Endothelial cell of umbilical vein (primary cell): ENCODE measurements at regions not wholly inside any gene's neighbourhood (a gene's known extent, or its start where the extent isn't known, plus 50 kb on each side); places are given as distances from the start of the nearest gene placed in this dataset.

Experiments used
- BruUV-seq: library from RNA; stranded (reverse); fragments of 400-500 nt; replicated peaks from 2 replicates; lab custom pipeline; 2021; lab: Mats Ljungman, UMichigan
- CTCF ChIA-PET: fragments of 300-600, 350-600 bp; sonication (Branson Sonifier 250); formaldehyde crosslinking; loops from one replicate; lab custom pipeline; 2021; ENCODE audit warnings: antibody characterized with exemption, inconsistent platforms; lab: Charles Lee
- POLR2A ChIA-PET: fragments of 300-600, 350-600 bp; sonication (Branson Sonifier 250); formaldehyde crosslinking; loops from one replicate; lab custom pipeline; 2021; ENCODE audit warnings: antibody characterized with exemption, inconsistent platforms; lab: Charles Lee
- DNase-seq: peaks from one replicate; pipeline ENCODE4 v3.0.0-alpha.2; 2011; ENCODE audit warnings: low read depth, low spot score
- FAIRE-seq: peaks from 2 replicates; lab custom pipeline; 2011; peaks lifted over from hg19 to GRCh38; lab: Jason Lieb, UNC
- H2AFZ ChIP-seq: 2 replicates; pipeline ENCODE4 v1.6.0; 2012; ENCODE audit warnings: low read depth, low read length, control low read depth, inconsistent platforms
- H3K27ac ChIP-seq: 2 replicates; pipeline ENCODE4 v1.5.1; 2011; ENCODE audit warnings: low read depth, mild to moderate bottlenecking, control low read depth, low read length, moderate library complexity; ENCODE audit not compliant: insufficient read depth
- H3K27me3 ChIP-seq, 2 experiments: 2 replicates each; pipeline versions ENCODE4 v1.6.0 to v1.6.1; 2011; ENCODE audit warnings: low read length in 2 of 2, mixed read lengths in 1 of 2; ENCODE audit not compliant: control insufficient read depth in 2 of 2, insufficient read depth in 2 of 2
- H3K36me3 ChIP-seq, 2 experiments: 2 replicates in 1 of 2; 3 replicates in 1 of 2; pipeline ENCODE4 v1.5.1; 2011; ENCODE audit warnings: low read length in 2 of 2, mild to moderate bottlenecking in 1 of 2, moderate library complexity in 1 of 2; ENCODE audit not compliant: control insufficient read depth in 2 of 2, insufficient read depth in 2 of 2; ENCODE audit errors: extremely low read depth in 1 of 2
- H3K4me1 ChIP-seq: 3 replicates; pipeline ENCODE4 v1.5.1; 2011; ENCODE audit warnings: mild to moderate bottlenecking, low read length; ENCODE audit not compliant: control insufficient read depth, insufficient read depth; ENCODE audit errors: extremely low read depth
- H3K4me2 ChIP-seq: 2 replicates; pipeline ENCODE4 v1.6.1; 2011; ENCODE audit warnings: low read length, control low read depth, mixed read lengths; ENCODE audit not compliant: insufficient read depth
- H3K4me3 ChIP-seq, 3 experiments: fragments of 200-600 bp in 1 of 3; sonication (generic), shearing (Covaris generic) in 1 of 3; replicated peaks in 1 of 3; 2 replicates each; pipeline ENCODE4 v1.5.1; 2011 to 2016; ENCODE audit warnings: control low read depth in 3 of 3, low read length in 3 of 3, mild to moderate bottlenecking in 2 of 3, inconsistent platforms in 1 of 3, low read depth in 1 of 3, moderate library complexity in 1 of 3; ENCODE audit not compliant: insufficient read depth in 1 of 3
- H3K79me2 ChIP-seq: 2 replicates; pipeline ENCODE4 v1.6.0; 2012; ENCODE audit warnings: low read length, inconsistent platforms; ENCODE audit not compliant: control insufficient read depth, insufficient read depth
- H3K9ac ChIP-seq: replicated peaks from 2 replicates; pipeline ENCODE3; 2011; ENCODE audit warnings: low read length, control low read depth; ENCODE audit not compliant: insufficient read depth; ENCODE audit errors: extremely low read depth
- H3K9me1 ChIP-seq: replicated peaks from 3 replicates; pipeline ENCODE4 v1.6.0; 2011; ENCODE audit warnings: mild to moderate bottlenecking, low read length; ENCODE audit not compliant: control insufficient read depth, insufficient read depth; ENCODE audit errors: extremely low read depth
- H3K9me3 ChIP-seq: replicated peaks from 2 replicates; pipeline ENCODE4 v1.5.1; 2012; ENCODE audit warnings: low read length, inconsistent platforms; ENCODE audit not compliant: control insufficient read depth, insufficient read depth
- H4K20me1 ChIP-seq: replicated peaks from 2 replicates; pipeline ENCODE3; 2011; ENCODE audit warnings: mild to moderate bottlenecking, low read length; ENCODE audit not compliant: control insufficient read depth, insufficient read depth; ENCODE audit errors: extremely low read depth
- CTCF ChIP-seq, 2 donors: IDR thresholded peaks; 1 replicate in 1 of 2; 2 replicates in 1 of 2; pipeline ENCODE4 v1.5.1; 2011; ENCODE audit warnings: low read length in 2 of 2, mild to moderate bottlenecking in 2 of 2, moderate library complexity in 2 of 2, control low read depth in 1 of 2, inconsistent platforms in 1 of 2, low read depth in 1 of 2; ENCODE audit not compliant: insufficient read depth in 1 of 2; ENCODE audit errors: extremely low read depth in 1 of 2
- EZH2 ChIP-seq: IDR thresholded peaks from 2 replicates; pipeline ENCODE4 v1.6.1; 2012; ENCODE audit warnings: borderline replicate concordance, low read depth, mild to moderate bottlenecking, moderate library complexity, low read length, inconsistent platforms; ENCODE audit not compliant: severe bottlenecking
- FOS ChIP-seq: IDR thresholded peaks from 2 replicates; pipeline ENCODE4 v1.6.1; 2011; ENCODE audit warnings: mild to moderate bottlenecking, low read length, moderate library complexity, borderline replicate concordance; ENCODE audit not compliant: insufficient read depth
- GATA2 ChIP-seq: IDR thresholded peaks from 2 replicates; pipeline ENCODE4 v1.7.0; 2011; ENCODE audit warnings: low read depth, mild to moderate bottlenecking, moderate library complexity, mixed read lengths, low read length; ENCODE audit not compliant: insufficient read length, insufficient read depth
- JUN ChIP-seq: IDR thresholded peaks from 2 replicates; pipeline ENCODE4 v1.6.1; 2011; ENCODE audit warnings: borderline replicate concordance, low read depth; ENCODE audit not compliant: insufficient read length, insufficient read depth
- MAX ChIP-seq: IDR thresholded peaks from 2 replicates; pipeline ENCODE4 v1.6.1; 2011; ENCODE audit not compliant: insufficient read depth, insufficient read length
- MYC ChIP-seq: IDR thresholded peaks from one replicate; pipeline ENCODE4 v1.6.1; 2011; ENCODE audit warnings: mild to moderate bottlenecking, low read depth, low read length
- POLR2A ChIP-seq: IDR thresholded peaks from 2 replicates; pipeline ENCODE4 v1.6.1; 2012; ENCODE audit warnings: low read depth, mild to moderate bottlenecking, control low read depth, low read length
- POLR2AphosphoS5 ChIP-seq: IDR thresholded peaks from 2 replicates; pipeline ENCODE4 v1.6.1; 2012; ENCODE audit warnings: low read depth, mild to moderate bottlenecking, control low read depth, low read length, moderate library complexity; ENCODE audit not compliant: insufficient read depth
- dilution Hi-C: fragments of 300-500 bp; cut with MboI; formaldehyde crosslinking; loops from one replicate; pipeline ENCODE4 v1.15.0; 2019; ENCODE audit warnings: low sequenced_read_pairs; ENCODE audit not compliant: extremely low pct_ligation_motif_present
- intact Hi-C: fragments of 100-400 bp; cut with micrococcal nuclease; formaldehyde crosslinking; loops from one replicate; pipeline ENCODE4 v1.10.0; 2022

- intact Hi-C loops (no loop called here), dilution Hi-C loops (no loop called here)
- Histone ChIP-seq H3K27ac (no peak overlapping the region), H4K20me1 (no peaks in the 10 kb centered on the region), H3K4me3 (no peak overlapping the region), H3K9me3 (no peaks in the 10 kb centered on the region), H3K27me3 (peaks cover 17 to 26% of the 10 kb centered on the region in 2 experiments), H3K9ac (no peak overlapping the region), H3K9me1 (no peaks in the 10 kb centered on the region), H3K36me3 (no peaks in the 10 kb centered on the region), H2AFZ (no peak overlapping the region), H3K4me1 (no peaks in the 10 kb centered on the region), H3K79me2 (no peaks in the 10 kb centered on the region), H3K4me2 (no peak overlapping the region)
- FAIRE-seq (no peak), DNase-seq (no peak)
- ChIA-PET POLR2A (no interaction called here), CTCF (interaction anchor here (1.4 to 1.5 kb wide), 2 partner anchors 9 to 15 kb away, joined by 3 to 4 read pairs; no protein-coding TSS in a partner anchor)
- no TSS peak for BruUV-seq
- TF ChIP-seq FOS, result no peak
- no peak for TF ChIP-seq POLR2A
- no peak for TF ChIP-seq GATA2
- TF ChIP-seq MYC, result no peak
- no peak for TF ChIP-seq CTCF (IDR thresholded peaks at IDR 0.05; ENCODE audit: extremely low read depth in 1 of 2, insufficient read depth in 1 of 2, low read depth in 1 of 2, low read length in 2 of 2)
- no peak for TF ChIP-seq MAX
- no peak for TF ChIP-seq EZH2
- no peak for TF ChIP-seq JUN
- no peak for TF ChIP-seq POLR2AphosphoS5
Measured at GRCh38 chr15:69735121-69735520, 282.5 kb downstream of the RPLP1 start.
